Stomach (tissue), 8 donors: ENCODE measurements at regions not wholly inside any gene's neighbourhood (a gene's known extent, or its start where the extent isn't known, plus 50 kb on each side); places are given as distances from the start of the nearest gene placed in this dataset.
A peak's percentile ranks its signal among the peaks of the same experiment; 100 is the strongest.

Experiments used
- DNase-seq, 2 donors: peaks; one replicate each; pipeline versions ENCODE4 v3.0.0 to v3.0.0-alpha.2; 2013 to 2019
- H3K27ac ChIP-seq, 5 donors: fragments of 200-600 bp in 4 of 5; sonication (generic) in 4 of 5; one replicate each; pipeline ENCODE4 v1.5.1; 2013 to 2019; ENCODE audit warnings: mild to moderate bottlenecking in 1 of 5, moderate library complexity in 1 of 5
- H3K27me3 ChIP-seq, 3 donors: fragments of 200-600 bp; sonication (generic); one replicate each; pipeline ENCODE4 v1.5.1; 2017 to 2019; ENCODE audit warnings: mixed run types in 1 of 3
- H3K36me3 ChIP-seq, 4 donors: fragments of 200-600 bp; sonication (generic); 1 replicate in 3 of 4; 2 replicates in 1 of 4; pipeline ENCODE4 v1.5.1; 2016 to 2019
- H3K4me1 ChIP-seq, 4 donors: fragments of 200-600 bp; sonication (generic); one replicate each; pipeline ENCODE4 v1.5.1; 2016 to 2019
- H3K4me3 ChIP-seq, 4 donors: fragments of 200-600 bp; sonication (generic) in 3 of 4; one replicate each; pipeline ENCODE4 v1.5.1; 2016 to 2019; ENCODE audit warnings: mild to moderate bottlenecking in 1 of 4
- H3K9me3 ChIP-seq, 4 donors: fragments of 200-600 bp; sonication (generic); one replicate each; pipeline ENCODE4 v1.5.1; 2016 to 2019
- EP300 ChIP-seq: sonication (generic); formaldehyde crosslinking; IDR thresholded peaks from one replicate; pipeline ENCODE4 v1.6.1; 2017; ENCODE audit warnings: antibody characterized with exemption
- POLR2A ChIP-seq, 4 donors: fragments of 450-650 bp; IDR thresholded peaks; one replicate each; pipeline ENCODE4 v1.6.1; 2016; ENCODE audit warnings: antibody characterized with exemption in 4 of 4, control low read depth in 2 of 4, mild to moderate bottlenecking in 1 of 4, moderate library complexity in 1 of 4
- POLR2AphosphoS5 ChIP-seq, 3 donors: sonication (generic); formaldehyde crosslinking; IDR thresholded peaks; one replicate each; pipeline ENCODE4 v1.6.1; 2016; ENCODE audit warnings: antibody characterized with exemption in 3 of 3
- WGBS, 5 donors: extraction: QIAGEN DNeasy Blood & Tissue Kit in 3 of 5; methylation state at CpG; one replicate each; pipeline versions ENCODE4 v1.1.5 to v1.1.7; 2013 to 2018; 5-methylcytosine and 5-hydroxymethylcytosine counted together
- intact Hi-C: fragments of 100-400 bp; cut with DNase I; formaldehyde crosslinking; loops from one replicate; pipeline ENCODE4 v1.15.1; 2023; ENCODE audit warnings: low total_unique reads
- TF ChIP-seq, protein P1 (sequence below), 7 experiments: fragments of 450-650 bp in 4 of 7; fragments of 200-600 bp in 3 of 7; sonication (generic) in 3 of 7; IDR thresholded peaks; one replicate each; pipeline ENCODE4 v1.5.1; 2016 to 2019; ENCODE audit warnings: antibody characterized with exemption in 7 of 7, control low read depth in 2 of 7, mild to moderate bottlenecking in 1 of 7
- donor health status: healthy with polysubstance abuse.
- donor health status: Bipolar disorder and iron deficiency.
- donor health status: healthy.

DNA sequence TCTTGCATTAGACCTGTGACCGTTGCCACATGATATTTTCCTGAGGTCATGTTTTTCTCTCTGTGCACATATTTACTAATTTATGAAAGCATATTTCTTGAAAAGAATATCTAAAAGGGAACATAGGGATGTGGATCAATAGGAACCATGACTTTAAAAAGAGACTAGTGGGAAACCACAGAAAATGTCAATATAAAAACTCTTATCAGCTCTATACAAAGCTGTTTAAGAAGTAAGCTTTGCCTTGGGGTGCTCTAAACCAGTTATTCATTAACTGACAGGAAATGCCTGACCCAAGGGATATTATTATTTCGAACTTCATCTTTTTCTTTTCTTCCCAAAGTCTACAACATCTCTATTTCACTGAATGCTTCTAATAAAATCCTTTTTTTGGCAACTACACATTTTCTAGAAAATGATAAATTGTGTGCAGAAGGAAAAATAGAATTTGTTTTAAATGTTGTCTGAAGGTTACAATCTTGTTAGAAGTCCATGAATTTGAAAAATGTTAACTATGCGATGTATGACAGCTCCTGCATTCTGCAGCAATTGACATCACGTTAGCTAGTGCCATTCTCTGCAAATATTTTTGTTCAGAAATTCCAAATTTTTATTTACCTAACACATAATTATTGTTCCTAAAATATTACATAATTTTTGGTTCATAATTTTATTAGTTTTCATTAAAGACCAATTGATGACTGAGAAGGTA lies 345.0 kb downstream of the SLC16A7 start:
- Histone ChIP-seq H3K27ac (no peak overlapping the region), H3K36me3 (no peaks in the 10 kb centered on the region), H3K9me3 (no peaks in the 10 kb centered on the region), H3K4me1 (peaks cover 0 to 7% (median 3%) of the 10 kb centered on the region in 4 donors), H3K4me3 (no peak overlapping the region), H3K27me3 (no peaks in the 10 kb centered on the region)
- intact Hi-C loops = no loop called here
- 32 to 42% (median 33%) methylated on average over 4 of the region's 4 CpGs for WGBS, 5 donors
- TF ChIP-seq POLR2AphosphoS5 (IDR thresholded peaks at IDR 0.05) (no peak), POLR2A (IDR thresholded peaks at IDR 0.05) (no peak), EP300 (no peak)
- TF ChIP-seq, protein P1, sequence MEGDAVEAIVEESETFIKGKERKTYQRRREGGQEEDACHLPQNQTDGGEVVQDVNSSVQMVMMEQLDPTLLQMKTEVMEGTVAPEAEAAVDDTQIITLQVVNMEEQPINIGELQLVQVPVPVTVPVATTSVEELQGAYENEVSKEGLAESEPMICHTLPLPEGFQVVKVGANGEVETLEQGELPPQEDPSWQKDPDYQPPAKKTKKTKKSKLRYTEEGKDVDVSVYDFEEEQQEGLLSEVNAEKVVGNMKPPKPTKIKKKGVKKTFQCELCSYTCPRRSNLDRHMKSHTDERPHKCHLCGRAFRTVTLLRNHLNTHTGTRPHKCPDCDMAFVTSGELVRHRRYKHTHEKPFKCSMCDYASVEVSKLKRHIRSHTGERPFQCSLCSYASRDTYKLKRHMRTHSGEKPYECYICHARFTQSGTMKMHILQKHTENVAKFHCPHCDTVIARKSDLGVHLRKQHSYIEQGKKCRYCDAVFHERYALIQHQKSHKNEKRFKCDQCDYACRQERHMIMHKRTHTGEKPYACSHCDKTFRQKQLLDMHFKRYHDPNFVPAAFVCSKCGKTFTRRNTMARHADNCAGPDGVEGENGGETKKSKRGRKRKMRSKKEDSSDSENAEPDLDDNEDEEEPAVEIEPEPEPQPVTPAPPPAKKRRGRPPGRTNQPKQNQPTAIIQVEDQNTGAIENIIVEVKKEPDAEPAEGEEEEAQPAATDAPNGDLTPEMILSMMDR (IDR thresholded peaks at IDR 0.05) = no peak
- peak in 1 of 2 donors; percentile 25 for DNase-seq

DNA sequence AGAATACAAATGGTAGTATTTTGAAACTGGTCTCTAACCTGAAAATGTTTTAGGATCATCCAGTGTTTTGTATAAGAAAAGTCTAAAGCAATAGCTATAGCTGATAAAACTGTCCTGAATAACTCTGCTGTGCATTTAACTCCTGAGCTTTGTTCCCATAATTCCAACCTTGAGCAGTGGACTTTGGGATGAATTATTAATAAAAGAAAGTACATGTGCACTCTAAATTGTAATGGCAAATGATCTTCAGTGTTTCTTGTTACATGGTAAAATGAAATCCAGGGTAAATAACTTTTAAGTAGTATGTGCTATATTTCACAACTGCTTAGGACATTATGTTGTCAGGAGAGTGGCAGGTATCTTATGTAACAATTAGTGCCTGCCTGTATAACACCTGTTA lies 345.6 kb downstream of the SLC16A7 start:
- no peak overlapping the region for H3K27ac ChIP-seq
- no peaks in the 10 kb centered on the region for H3K9me3 ChIP-seq
- no peaks in the 10 kb centered on the region for H3K36me3 ChIP-seq
- no peaks in the 10 kb centered on the region for H3K27me3 ChIP-seq
- H3K4me1 ChIP-seq = peaks cover 0 to 7% (median 3%) of the 10 kb centered on the region in 4 donors
- TF ChIP-seq POLR2A (IDR thresholded peaks at IDR 0.05) = no peak
- TF ChIP-seq, protein P1 (IDR thresholded peaks at IDR 0.05) = no peak
- TF ChIP-seq POLR2AphosphoS5 (IDR thresholded peaks at IDR 0.05) = no peak
- H3K4me3 ChIP-seq = no peak overlapping the region
- no peak for DNase-seq
- intact Hi-C loops = no loop called here

DNA sequence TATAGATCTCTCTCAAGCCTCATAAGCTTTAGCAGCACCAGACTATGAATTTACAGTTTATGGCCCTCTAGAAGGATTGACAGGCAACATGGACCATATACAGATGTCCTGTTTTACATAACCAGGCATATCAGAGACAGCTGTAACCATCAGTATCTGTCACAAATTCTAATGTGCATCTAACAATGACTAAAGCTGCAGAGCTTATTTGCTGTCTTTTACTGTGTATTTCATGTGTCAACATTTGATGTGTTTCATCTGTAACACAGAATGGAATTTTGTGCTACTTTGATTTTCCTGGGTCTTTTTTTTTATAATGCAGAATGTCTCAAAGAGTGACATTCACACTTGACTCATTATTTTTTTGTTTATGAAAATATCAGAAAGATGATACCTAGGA lies 348.3 kb downstream of the SLC16A7 start:
- no peaks in the 10 kb centered on the region for H3K36me3 ChIP-seq
- H3K27ac ChIP-seq = no peak overlapping the region
- H3K9me3 ChIP-seq = no peaks in the 10 kb centered on the region
- peaks cover 0 to 7% (median 3%) of the 10 kb centered on the region in 4 donors for H3K4me1 ChIP-seq
- DNase-seq = no peak
- no peak for TF ChIP-seq POLR2AphosphoS5 (IDR thresholded peaks at IDR 0.05)
- TF ChIP-seq EP300 = no peak
- no peak for TF ChIP-seq POLR2A (IDR thresholded peaks at IDR 0.05)
- TF ChIP-seq, protein P1 (IDR thresholded peaks at IDR 0.05) = no peak
- intact Hi-C loops = no loop called here
- no peak overlapping the region for H3K4me3 ChIP-seq
- H3K27me3 ChIP-seq = no peaks in the 10 kb centered on the region

DNA sequence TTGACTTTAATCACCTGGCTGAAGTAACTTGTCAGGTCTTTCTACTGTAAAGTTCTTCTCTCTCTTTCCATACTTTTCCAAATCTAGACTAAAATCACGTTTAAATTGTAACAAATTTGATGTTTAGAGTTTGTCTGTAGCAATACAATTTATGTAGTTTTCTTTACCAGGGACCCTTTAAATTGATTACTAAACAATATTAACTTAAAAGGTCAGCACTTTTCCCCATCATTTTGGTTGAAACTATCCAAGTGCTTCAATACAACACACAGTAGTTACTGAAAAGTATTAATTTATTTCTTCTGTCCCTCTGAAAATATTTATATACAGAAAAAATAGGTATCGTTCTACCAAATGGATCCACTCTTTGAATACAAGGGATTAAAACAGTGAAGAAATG lies 350.8 kb downstream of the SLC16A7 start:
- Histone ChIP-seq H3K27ac (no peak overlapping the region), H3K9me3 (no peaks in the 10 kb centered on the region), H3K36me3 (no peaks in the 10 kb centered on the region), H3K4me1 (no peaks in the 10 kb centered on the region), H3K4me3 (no peak overlapping the region), H3K27me3 (no peaks in the 10 kb centered on the region)
- 69 to 79% (median 73%) methylated on average over 2 of the region's 2 CpGs for WGBS, 5 donors
- TF ChIP-seq EP300 = no peak
- TF ChIP-seq POLR2AphosphoS5 (IDR thresholded peaks at IDR 0.05) = no peak
- no peak for TF ChIP-seq POLR2A (IDR thresholded peaks at IDR 0.05)
- TF ChIP-seq, protein P1 (IDR thresholded peaks at IDR 0.05) = no peak
- intact Hi-C loops = no loop called here
- DNase-seq = no peak
